Hepatocyte (in vitro differentiated cells): ENCODE measurements at regions not wholly inside any gene's neighbourhood (a gene's known extent, or its start where the extent isn't known, plus 50 kb on each side); places are given as distances from the start of the nearest gene placed in this dataset.

ENCODE experiments used
- DNase-seq: peaks from one replicate; pipeline ENCODE4 v3.0.0-alpha.2; 2016; ENCODE audit warnings: low spot score
- H2AFZ ChIP-seq: fragments of 200-600 bp; sonication (generic); 2 replicates; pipeline ENCODE4 v1.6.0; 2016; ENCODE audit warnings: antibody characterized with exemption, mild to moderate bottlenecking
- H3K27ac ChIP-seq: fragments of 200-600 bp; sonication (generic); 2 replicates; pipeline ENCODE4 v1.5.1; 2016; ENCODE audit warnings: mild to moderate bottlenecking
- H3K27me3 ChIP-seq: fragments of 200-600 bp; sonication (generic); 2 replicates; pipeline ENCODE4 v1.6.1; 2016
- H3K36me3 ChIP-seq: fragments of 200-600 bp; sonication (generic); replicated peaks from 2 replicates; pipeline ENCODE4 v1.5.1; 2016; ENCODE audit warnings: low read depth; ENCODE audit not compliant: insufficient read depth
- H3K4me1 ChIP-seq: fragments of 200-600 bp; sonication (generic); 2 replicates; pipeline ENCODE4 v1.5.1; 2016; ENCODE audit warnings: mild to moderate bottlenecking, moderate library complexity; ENCODE audit not compliant: insufficient read depth
- H3K4me2 ChIP-seq: fragments of 200-600 bp; sonication (generic); 2 replicates; pipeline ENCODE4 v1.6.0; 2016
- H3K4me3 ChIP-seq: fragments of 200-600 bp; sonication (generic); 2 replicates; pipeline ENCODE4 v1.5.1; 2016; ENCODE audit warnings: mild to moderate bottlenecking
- H3K79me2 ChIP-seq: fragments of 200-600 bp; sonication (generic); 2 replicates; pipeline ENCODE4 v1.6.0; 2017; ENCODE audit warnings: mild to moderate bottlenecking
- H3K9me2 ChIP-seq: fragments of 200-600 bp; sonication (generic); replicated peaks from 2 replicates; pipeline ENCODE4 v1.6.0; 2017; ENCODE audit warnings: mild to moderate bottlenecking; ENCODE audit not compliant: insufficient read depth
- H3K9me3 ChIP-seq: fragments of 200-600 bp; sonication (generic); 2 replicates; pipeline ENCODE4 v1.5.1; 2016; ENCODE audit warnings: low read depth, mild to moderate bottlenecking
- H4K20me1 ChIP-seq: fragments of 200-600 bp; sonication (generic); 2 replicates; pipeline ENCODE4 v1.6.0; 2016; ENCODE audit warnings: mild to moderate bottlenecking; ENCODE audit not compliant: insufficient read depth, poor library complexity, severe bottlenecking
- EZH2 ChIP-seq: fragments of 200-600 bp; sonication (generic); IDR thresholded peaks from 2 replicates; pipeline ENCODE4 v1.6.1; 2016; ENCODE audit warnings: antibody characterized with exemption, mild to moderate bottlenecking, borderline replicate concordance
- EZH2phosphoT487 ChIP-seq: fragments of 200-600 bp; sonication (generic); IDR thresholded peaks from one replicate; pipeline ENCODE4 v1.6.1; 2018; ENCODE audit warnings: antibody characterized with exemption, mild to moderate bottlenecking, low read depth, moderate library complexity; ENCODE audit not compliant: unreplicated experiment, severe bottlenecking
- WGBS: methylation state at CpG from one replicate; pipeline ENCODE4 v1.1.6; 2016; ENCODE audit warnings: low lambda C conversion rate; ENCODE audit errors: missing lambda C conversion rate; 5-methylcytosine and 5-hydroxymethylcytosine counted together
- TF ChIP-seq, protein P1 (sequence below): fragments of 200-600 bp; sonication (generic); IDR thresholded peaks from 2 replicates; pipeline ENCODE4 v1.5.1; 2016; ENCODE audit warnings: antibody characterized with exemption, mild to moderate bottlenecking; ENCODE audit not compliant: poor library complexity

GRCh38 chr11:134781380-134781866 lies 369.4 kb upstream of the B3GAT1 start:
- TF ChIP-seq EZH2phosphoT487 (no peak), EZH2 (no peak)
- TF ChIP-seq, protein P1, sequence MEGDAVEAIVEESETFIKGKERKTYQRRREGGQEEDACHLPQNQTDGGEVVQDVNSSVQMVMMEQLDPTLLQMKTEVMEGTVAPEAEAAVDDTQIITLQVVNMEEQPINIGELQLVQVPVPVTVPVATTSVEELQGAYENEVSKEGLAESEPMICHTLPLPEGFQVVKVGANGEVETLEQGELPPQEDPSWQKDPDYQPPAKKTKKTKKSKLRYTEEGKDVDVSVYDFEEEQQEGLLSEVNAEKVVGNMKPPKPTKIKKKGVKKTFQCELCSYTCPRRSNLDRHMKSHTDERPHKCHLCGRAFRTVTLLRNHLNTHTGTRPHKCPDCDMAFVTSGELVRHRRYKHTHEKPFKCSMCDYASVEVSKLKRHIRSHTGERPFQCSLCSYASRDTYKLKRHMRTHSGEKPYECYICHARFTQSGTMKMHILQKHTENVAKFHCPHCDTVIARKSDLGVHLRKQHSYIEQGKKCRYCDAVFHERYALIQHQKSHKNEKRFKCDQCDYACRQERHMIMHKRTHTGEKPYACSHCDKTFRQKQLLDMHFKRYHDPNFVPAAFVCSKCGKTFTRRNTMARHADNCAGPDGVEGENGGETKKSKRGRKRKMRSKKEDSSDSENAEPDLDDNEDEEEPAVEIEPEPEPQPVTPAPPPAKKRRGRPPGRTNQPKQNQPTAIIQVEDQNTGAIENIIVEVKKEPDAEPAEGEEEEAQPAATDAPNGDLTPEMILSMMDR, result no peak
- Histone ChIP-seq H3K9me2 (no peaks in the 10 kb centered on the region), H3K36me3 (no peaks in the 10 kb centered on the region), H3K4me1 (no peaks in the 10 kb centered on the region), H3K9me3 (no peaks in the 10 kb centered on the region), H2AFZ (no peak overlapping the region), H3K4me2 (no peak overlapping the region), H3K27me3 (no peaks in the 10 kb centered on the region), H3K27ac (no peak overlapping the region), H3K79me2 (no peaks in the 10 kb centered on the region), H3K4me3 (no peak overlapping the region), H4K20me1 (no peaks in the 10 kb centered on the region)
- DNase-seq, result no peak
- 81% methylated on average over 3 of the region's 3 CpGs for WGBS

- Histone ChIP-seq H3K36me3 (no peaks in the 10 kb centered on the region), H3K9me2 (no peaks in the 10 kb centered on the region), H3K27me3 (no peaks in the 10 kb centered on the region), H4K20me1 (no peaks in the 10 kb centered on the region), H3K27ac (no peak overlapping the region), H3K9me3 (no peaks in the 10 kb centered on the region), H3K79me2 (no peaks in the 10 kb centered on the region), H3K4me2 (no peak overlapping the region), H2AFZ (no peak overlapping the region), H3K4me3 (no peak overlapping the region), H3K4me1 (peaks cover 3% of the 10 kb centered on the region)
- WGBS, result 52% methylated on average over 4 of the region's 4 CpGs
- TF ChIP-seq EZH2phosphoT487, result no peak
- no peak for TF ChIP-seq EZH2
- TF ChIP-seq, protein P1, result no peak
- DNase-seq, result peak; percentile 50
These were observed 368.6 kb upstream of the B3GAT1 start for GRCh38 chr11:134780486-134781147.

- Histone ChIP-seq H3K4me1 (peaks cover 3% of the 10 kb centered on the region), H3K36me3 (no peaks in the 10 kb centered on the region), H3K4me3 (no peak overlapping the region), H3K79me2 (no peaks in the 10 kb centered on the region), H3K27me3 (no peaks in the 10 kb centered on the region), H3K9me2 (no peaks in the 10 kb centered on the region), H2AFZ (no peak overlapping the region), H3K27ac (no peak overlapping the region), H3K9me3 (no peaks in the 10 kb centered on the region), H4K20me1 (no peaks in the 10 kb centered on the region), H3K4me2 (no peak overlapping the region)
- 64% methylated on average over 4 of the region's 4 CpGs for WGBS
- DNase-seq, result no peak
- no peak for TF ChIP-seq EZH2
- TF ChIP-seq, protein P1, result no peak
- no peak for TF ChIP-seq EZH2phosphoT487
These were observed 367.1 kb upstream of the B3GAT1 start for GRCh38 chr11:134779179-134779578.
